GM23248 (cell line): ENCODE measurements at regions not wholly inside any gene's neighbourhood (a gene's known extent, or its start where the extent isn't known, plus 50 kb on each side); places are given as distances from the start of the nearest gene placed in this dataset.

Experiments
- EZH2 ChIP-seq: fragments of 200-600 bp; sonication (generic); IDR thresholded peaks from 2 replicates; pipeline ENCODE4 v1.6.1; 2018; ENCODE audit warnings: antibody characterized with exemption, mild to moderate bottlenecking; ENCODE audit not compliant: insufficient read depth, poor library complexity, severe bottlenecking
- EZH2phosphoT487 ChIP-seq: fragments of 200-600 bp; sonication (generic); IDR thresholded peaks from 2 replicates; pipeline ENCODE4 v1.6.1; 2018; ENCODE audit warnings: antibody characterized with exemption, moderate library complexity, mild to moderate bottlenecking, low read depth; ENCODE audit not compliant: insufficient read depth

- TF ChIP-seq EZH2 (no peak), EZH2phosphoT487 (no peak)
These were observed 166.2 kb upstream of the TGFBR2 start for GRCh38 chr3:30440147-30440604.
